HEK293 (cell line): ENCODE measurements at regions not wholly inside any gene's neighbourhood (a gene's known extent, or its start where the extent isn't known, plus 50 kb on each side); places are given as distances from the start of the nearest gene placed in this dataset.

Experiments used
- CTCF ChIA-PET: fragments of 350-600 bp; formaldehyde crosslinking; extraction: SDS; loops from one replicate; lab custom pipeline; 2021; ENCODE audit warnings: antibody characterized with exemption; lab: Yijun Ruan, JAX
- POLR2A ChIA-PET: fragments of 300-600 bp; formaldehyde crosslinking; extraction: SDS; loops from one replicate; lab custom pipeline; 2020; ENCODE audit warnings: antibody characterized with exemption, inconsistent platforms; lab: Yijun Ruan, JAX
- H3K27ac ChIP-seq: fragments of 200-500 bp; sonication (Bioruptor generic); 2 replicates; pipeline ENCODE4 v1.5.1; 2014; ENCODE audit warnings: low read depth, low read length, control low read depth, inconsistent platforms; ENCODE audit errors: extremely low read depth
- H3K36me3 ChIP-seq, 2 experiments: fragments of 200-500 bp in 1 of 2; sonication (Bioruptor generic) in 1 of 2; 1 replicate in 1 of 2; 2 replicates in 1 of 2; pipeline ENCODE4 v1.5.1; 2014 to 2017; ENCODE audit warnings: inconsistent platforms in 2 of 2, low read length in 2 of 2; ENCODE audit not compliant: control insufficient read depth in 2 of 2, insufficient read depth in 1 of 2
- H3K4me1 ChIP-seq: fragments of 200-500 bp; sonication (Bioruptor generic); 2 replicates; pipeline ENCODE4 v1.5.1; 2014; ENCODE audit warnings: mild to moderate bottlenecking, low read length, inconsistent platforms; ENCODE audit not compliant: control insufficient read depth, insufficient read depth
- H3K4me3 ChIP-seq: 2 replicates; pipeline ENCODE4 v1.5.1; 2011; ENCODE audit warnings: low read depth, mild to moderate bottlenecking, control low read depth, low read length, moderate library complexity
- H3K9me3 ChIP-seq: fragments of 200-500 bp; sonication (Bioruptor generic); 2 replicates; pipeline ENCODE4 v1.5.1; 2014; ENCODE audit warnings: low read depth, low read length, inconsistent platforms; ENCODE audit not compliant: control insufficient read depth, insufficient read depth
- BCL11A ChIP-seq: fragments of 450-650 bp; formaldehyde crosslinking; IDR thresholded peaks from 2 replicates; pipeline ENCODE4 v1.5.1; 2016; ENCODE audit warnings: low read depth, missing biosample characterization, missing genetic modification characterization
- GLIS1 ChIP-seq: fragments of 450-650 bp; formaldehyde crosslinking; IDR thresholded peaks from 2 replicates; pipeline ENCODE4 v1.5.1; 2016; ENCODE audit warnings: missing biosample characterization, missing genetic modification characterization
- HOXA7 ChIP-seq: sonication (generic); formaldehyde crosslinking; IDR thresholded peaks from 2 replicates; pipeline ENCODE4 v1.8.1; 2022; ENCODE audit warnings: missing genetic modification reagents, borderline replicate concordance
- KLF16 ChIP-seq: fragments of 450-650 bp; formaldehyde crosslinking; IDR thresholded peaks from 2 replicates; pipeline ENCODE4 v1.5.1; 2017; ENCODE audit warnings: missing biosample characterization, missing genetic modification characterization
- SALL2 ChIP-seq: fragments of 450-650 bp; formaldehyde crosslinking; IDR thresholded peaks from 2 replicates; pipeline ENCODE4 v1.5.0; 2017; ENCODE audit warnings: missing biosample characterization, mild to moderate bottlenecking, missing genetic modification characterization, borderline replicate concordance
- SP3 ChIP-seq: fragments of 450-650 bp; formaldehyde crosslinking; IDR thresholded peaks from 2 replicates; pipeline ENCODE4 v1.5.1; 2016; ENCODE audit warnings: missing biosample characterization, missing genetic modification characterization
- WT1 ChIP-seq: fragments of 450-650 bp; formaldehyde crosslinking; IDR thresholded peaks from 2 replicates; pipeline ENCODE4 v1.5.1; 2016; ENCODE audit warnings: missing biosample characterization, missing genetic modification characterization
- ZBTB49 ChIP-seq: fragments of 450-650 bp; formaldehyde crosslinking; IDR thresholded peaks from 2 replicates; pipeline ENCODE4 v1.5.1; 2016; ENCODE audit warnings: missing biosample characterization, missing genetic modification characterization, low read depth
- ZFP37 ChIP-seq: fragments of 450-650 bp; formaldehyde crosslinking; IDR thresholded peaks from 2 replicates; pipeline ENCODE4 v1.5.1; 2016; ENCODE audit warnings: missing biosample characterization, missing genetic modification characterization
- ZFP69B ChIP-seq: fragments of 450-650 bp; formaldehyde crosslinking; IDR thresholded peaks from 2 replicates; pipeline ENCODE4 v1.5.1; 2016; ENCODE audit warnings: missing biosample characterization, missing genetic modification characterization
- ZNF146 ChIP-seq: fragments of 450-650 bp; formaldehyde crosslinking; IDR thresholded peaks from 2 replicates; pipeline ENCODE4 v1.5.1; 2016; ENCODE audit warnings: missing biosample characterization, missing genetic modification characterization
- ZNF18 ChIP-seq: fragments of 450-650 bp; formaldehyde crosslinking; IDR thresholded peaks from 2 replicates; pipeline ENCODE4 v1.5.1; 2016; ENCODE audit warnings: missing biosample characterization, missing genetic modification characterization
- ZNF239 ChIP-seq: fragments of 450-650 bp; formaldehyde crosslinking; IDR thresholded peaks from 2 replicates; pipeline ENCODE4 v1.5.1; 2016; ENCODE audit warnings: missing biosample characterization, missing genetic modification characterization
- ZNF302 ChIP-seq: fragments of 450-650 bp; formaldehyde crosslinking; IDR thresholded peaks from 2 replicates; pipeline ENCODE4 v1.5.1; 2016; ENCODE audit warnings: missing biosample characterization, missing genetic modification characterization, low read depth
- ZNF391 ChIP-seq: fragments of 450-650 bp; formaldehyde crosslinking; IDR thresholded peaks from 2 replicates; pipeline ENCODE4 v1.5.1; 2016; ENCODE audit warnings: low read depth, missing biosample characterization, missing genetic modification characterization, borderline replicate concordance
- ZNF530 ChIP-seq: fragments of 450-650 bp; formaldehyde crosslinking; IDR thresholded peaks from 2 replicates; pipeline ENCODE4 v1.5.1; 2016; ENCODE audit warnings: low read depth, missing biosample characterization, missing genetic modification characterization
- ZNF548 ChIP-seq: fragments of 450-650 bp; formaldehyde crosslinking; IDR thresholded peaks from 2 replicates; pipeline ENCODE4 v1.5.1; 2016; ENCODE audit warnings: missing biosample characterization, missing genetic modification characterization
- ZNF701 ChIP-seq: fragments of 450-650 bp; formaldehyde crosslinking; IDR thresholded peaks from 2 replicates; pipeline ENCODE4 v1.5.1; 2016; ENCODE audit warnings: missing biosample characterization, missing genetic modification characterization
- ZNF76 ChIP-seq: fragments of 450-650 bp; formaldehyde crosslinking; IDR thresholded peaks from 2 replicates; pipeline ENCODE4; 2016; ENCODE audit warnings: low read depth, missing biosample characterization, missing genetic modification characterization, borderline replicate concordance
- ZNF768 ChIP-seq: fragments of 450-650 bp; formaldehyde crosslinking; IDR thresholded peaks from 2 replicates; pipeline ENCODE4 v1.5.1; 2018; ENCODE audit warnings: missing biosample characterization, mild to moderate bottlenecking, missing genetic modification characterization
- TF ChIP-seq, protein P1 (sequence below): fragments of 450-650 bp; formaldehyde crosslinking; conservative IDR thresholded peaks from 2 replicates; pipeline ENCODE4 v1.5.1; 2016; ENCODE audit warnings: low read depth, missing biosample characterization, missing genetic modification characterization
- TF ChIP-seq, protein P2 (sequence below): fragments of 450-650 bp; formaldehyde crosslinking; IDR thresholded peaks from 2 replicates; pipeline ENCODE4 v1.5.1; 2017; ENCODE audit warnings: missing biosample characterization, missing genetic modification characterization
- TF ChIP-seq, protein P3 (sequence below): fragments of 450-650 bp; IDR thresholded peaks from 2 replicates; pipeline ENCODE4 v1.5.1; 2018; ENCODE audit warnings: missing biosample characterization, missing genetic modification characterization

DNA sequence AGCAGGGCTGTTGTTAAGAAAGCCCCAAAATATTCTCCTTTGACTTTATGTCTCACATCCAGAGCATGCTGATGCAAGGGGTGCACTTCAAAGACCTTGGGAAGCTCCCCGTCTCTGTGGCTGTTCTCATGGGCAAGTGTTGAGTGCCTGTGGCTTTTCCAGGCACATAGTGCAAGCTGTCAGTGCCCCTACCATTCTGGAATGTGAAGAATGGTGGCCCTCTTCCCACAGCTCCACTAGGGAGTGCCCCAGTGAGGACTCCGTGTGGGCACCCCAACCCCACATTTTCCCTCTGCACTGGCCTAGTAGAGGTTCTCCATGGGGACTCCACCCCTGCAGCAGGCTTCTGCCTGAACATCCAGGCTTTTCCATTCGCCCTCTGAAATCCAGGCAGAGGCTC, 673.7 kb downstream of the HTR1B start:
- Histone ChIP-seq H3K36me3 (no peaks in the 10 kb centered on the region), H3K9me3 (no peaks in the 10 kb centered on the region), H3K27ac (no peak overlapping the region), H3K4me1 (no peaks in the 10 kb centered on the region), H3K4me3 (no peak overlapping the region)
- ChIA-PET POLR2A (no interaction called here), CTCF (no interaction called here)
- TF ChIP-seq ZNF302 (tag by site-specific recombination) (no peak), ZNF18 (tag by site-specific recombination) (no peak), ZNF239 (no peak), ZNF548 (no peak), ZFP37 (tag by site-specific recombination) (no peak)

DNA sequence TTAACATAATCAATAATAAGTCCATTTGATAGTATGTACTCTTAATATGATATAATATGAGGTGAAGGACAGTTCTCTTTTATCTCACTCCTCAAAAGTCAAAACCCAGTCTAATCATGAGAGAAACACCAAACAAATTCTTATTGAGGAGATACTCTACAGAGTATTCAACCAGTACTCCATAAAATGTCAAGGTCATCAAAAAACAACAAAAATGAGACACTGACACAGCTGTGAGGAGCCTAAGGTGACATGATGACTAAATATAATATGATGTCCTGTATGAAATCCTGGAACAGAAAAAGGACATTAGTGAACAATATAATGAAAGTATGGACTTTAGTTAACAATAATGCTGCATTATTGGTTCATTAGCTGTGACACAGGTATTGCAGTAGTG, 675.1 kb downstream of the HTR1B start:
- no peaks in the 10 kb centered on the region for H3K9me3 ChIP-seq
- ChIA-PET CTCF (interaction anchor here (0.7 kb wide), 1 partner anchor 73 kb away, joined by 3 read pairs; no protein-coding TSS in a partner anchor), POLR2A (no interaction called here)
- no peak overlapping the region for H3K27ac ChIP-seq
- H3K4me3 ChIP-seq, result no peak overlapping the region
- TF ChIP-seq GLIS1 (tag by site-specific recombination), result no peak
- TF ChIP-seq, protein P1, sequence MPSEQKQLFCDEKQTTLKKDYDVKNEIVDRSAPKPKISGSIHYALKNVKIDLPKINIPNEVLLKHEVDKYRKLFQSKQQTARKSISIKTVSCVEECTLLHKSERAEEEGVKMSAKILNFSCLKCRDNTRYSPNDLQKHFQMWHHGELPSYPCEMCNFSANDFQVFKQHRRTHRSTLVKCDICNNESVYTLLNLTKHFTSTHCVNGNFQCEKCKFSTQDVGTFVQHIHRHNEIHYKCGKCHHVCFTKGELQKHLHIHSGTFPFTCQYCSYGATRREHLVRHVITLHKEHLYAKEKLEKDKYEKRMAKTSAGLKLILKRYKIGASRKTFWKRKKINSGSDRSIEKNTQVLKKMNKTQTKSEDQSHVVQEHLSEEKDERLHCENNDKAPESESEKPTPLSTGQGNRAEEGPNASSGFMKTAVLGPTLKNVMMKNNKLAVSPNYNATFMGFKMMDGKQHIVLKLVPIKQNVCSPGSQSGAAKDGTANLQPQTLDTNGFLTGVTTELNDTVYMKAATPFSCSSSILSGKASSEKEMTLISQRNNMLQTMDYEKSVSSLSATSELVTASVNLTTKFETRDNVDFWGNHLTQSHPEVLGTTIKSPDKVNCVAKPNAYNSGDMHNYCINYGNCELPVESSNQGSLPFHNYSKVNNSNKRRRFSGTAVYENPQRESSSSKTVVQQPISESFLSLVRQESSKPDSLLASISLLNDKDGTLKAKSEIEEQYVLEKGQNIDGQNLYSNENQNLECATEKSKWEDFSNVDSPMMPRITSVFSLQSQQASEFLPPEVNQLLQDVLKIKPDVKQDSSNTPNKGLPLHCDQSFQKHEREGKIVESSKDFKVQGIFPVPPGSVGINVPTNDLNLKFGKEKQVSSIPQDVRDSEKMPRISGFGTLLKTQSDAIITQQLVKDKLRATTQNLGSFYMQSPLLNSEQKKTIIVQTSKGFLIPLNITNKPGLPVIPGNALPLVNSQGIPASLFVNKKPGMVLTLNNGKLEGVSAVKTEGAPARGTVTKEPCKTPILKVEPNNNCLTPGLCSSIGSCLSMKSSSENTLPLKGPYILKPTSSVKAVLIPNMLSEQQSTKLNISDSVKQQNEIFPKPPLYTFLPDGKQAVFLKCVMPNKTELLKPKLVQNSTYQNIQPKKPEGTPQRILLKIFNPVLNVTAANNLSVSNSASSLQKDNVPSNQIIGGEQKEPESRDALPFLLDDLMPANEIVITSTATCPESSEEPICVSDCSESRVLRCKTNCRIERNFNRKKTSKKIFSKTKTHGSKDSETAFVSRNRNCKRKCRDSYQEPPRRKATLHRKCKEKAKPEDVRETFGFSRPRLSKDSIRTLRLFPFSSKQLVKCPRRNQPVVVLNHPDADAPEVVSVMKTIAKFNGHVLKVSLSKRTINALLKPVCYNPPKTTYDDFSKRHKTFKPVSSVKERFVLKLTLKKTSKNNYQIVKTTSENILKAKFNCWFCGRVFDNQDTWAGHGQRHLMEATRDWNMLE (tag by site-specific recombination), result no peak
- TF ChIP-seq ZNF76 (tag by site-specific recombination), result no peak
- TF ChIP-seq SALL2 (tag by site-specific recombination), result no peak
- no peak for TF ChIP-seq SP3 (tag by site-specific recombination)
- no peak for TF ChIP-seq KLF16
- TF ChIP-seq ZBTB49 (tag by site-specific recombination), result no peak
- TF ChIP-seq ZNF146, result no peak
- TF ChIP-seq ZNF768 (tag by site-specific recombination), result no peak
- TF ChIP-seq ZNF391, result no peak
- no peak for TF ChIP-seq WT1 (tag by site-specific recombination)
- no peak for TF ChIP-seq ZNF701
- no peak for TF ChIP-seq HOXA7 (CRISPR knock-in tag)
- TF ChIP-seq, protein P2, sequence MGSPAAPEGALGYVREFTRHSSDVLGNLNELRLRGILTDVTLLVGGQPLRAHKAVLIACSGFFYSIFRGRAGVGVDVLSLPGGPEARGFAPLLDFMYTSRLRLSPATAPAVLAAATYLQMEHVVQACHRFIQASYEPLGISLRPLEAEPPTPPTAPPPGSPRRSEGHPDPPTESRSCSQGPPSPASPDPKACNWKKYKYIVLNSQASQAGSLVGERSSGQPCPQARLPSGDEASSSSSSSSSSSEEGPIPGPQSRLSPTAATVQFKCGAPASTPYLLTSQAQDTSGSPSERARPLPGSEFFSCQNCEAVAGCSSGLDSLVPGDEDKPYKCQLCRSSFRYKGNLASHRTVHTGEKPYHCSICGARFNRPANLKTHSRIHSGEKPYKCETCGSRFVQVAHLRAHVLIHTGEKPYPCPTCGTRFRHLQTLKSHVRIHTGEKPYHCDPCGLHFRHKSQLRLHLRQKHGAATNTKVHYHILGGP (tag by site-specific recombination), result no peak
- TF ChIP-seq ZNF302 (tag by site-specific recombination), result no peak
- TF ChIP-seq ZNF530 (tag by site-specific recombination), result no peak
- TF ChIP-seq, protein P3, sequence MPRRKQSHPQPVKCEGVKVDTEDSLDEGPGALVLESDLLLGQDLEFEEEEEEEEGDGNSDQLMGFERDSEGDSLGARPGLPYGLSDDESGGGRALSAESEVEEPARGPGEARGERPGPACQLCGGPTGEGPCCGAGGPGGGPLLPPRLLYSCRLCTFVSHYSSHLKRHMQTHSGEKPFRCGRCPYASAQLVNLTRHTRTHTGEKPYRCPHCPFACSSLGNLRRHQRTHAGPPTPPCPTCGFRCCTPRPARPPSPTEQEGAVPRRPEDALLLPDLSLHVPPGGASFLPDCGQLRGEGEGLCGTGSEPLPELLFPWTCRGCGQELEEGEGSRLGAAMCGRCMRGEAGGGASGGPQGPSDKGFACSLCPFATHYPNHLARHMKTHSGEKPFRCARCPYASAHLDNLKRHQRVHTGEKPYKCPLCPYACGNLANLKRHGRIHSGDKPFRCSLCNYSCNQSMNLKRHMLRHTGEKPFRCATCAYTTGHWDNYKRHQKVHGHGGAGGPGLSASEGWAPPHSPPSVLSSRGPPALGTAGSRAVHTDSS, result no peak
- no peak for TF ChIP-seq BCL11A
- TF ChIP-seq ZFP69B (tag by site-specific recombination), result no peak
- H3K36me3 ChIP-seq, result no peaks in the 10 kb centered on the region
- H3K4me1 ChIP-seq, result no peaks in the 10 kb centered on the region
